GM08714 (cell line): ENCODE measurements at regions not wholly inside any gene's neighbourhood (a gene's known extent, or its start where the extent isn't known, plus 50 kb on each side); places are given as distances from the start of the nearest gene placed in this dataset.

Source experiments
- H3K4me3 ChIP-seq: fragments of 200-500 bp; sonication (Bioruptor generic); 2 replicates; pipeline ENCODE4 v1.5.1; 2014; ENCODE audit warnings: mild to moderate bottlenecking, low read length, inconsistent platforms
- ZNF274 ChIP-seq: IDR thresholded peaks from 2 replicates; pipeline ENCODE4 v1.6.1; 2012; ENCODE audit warnings: mild to moderate bottlenecking, low read depth, low read length

- no peak for TF ChIP-seq ZNF274
- no peak overlapping the region for H3K4me3 ChIP-seq
These were observed 298.3 kb downstream of the PTEN start for GRCh38 chr10:88161756-88162155.

- no peak for TF ChIP-seq ZNF274
- H3K4me3 ChIP-seq: no peak overlapping the region
These were observed 299.4 kb downstream of the PTEN start for GRCh38 chr10:88162852-88163251.

- TF ChIP-seq ZNF274: no peak
- H3K4me3 ChIP-seq: no peak overlapping the region
These were observed 300.1 kb downstream of the PTEN start for GRCh38 chr10:88163572-88163971.

GRCh38 chr10:88164471-88164870, 301.0 kb downstream of the PTEN start:
- no peak for TF ChIP-seq ZNF274
- no peak overlapping the region for H3K4me3 ChIP-seq

- no peak for TF ChIP-seq ZNF274
- H3K4me3 ChIP-seq: no peak overlapping the region
These were observed 302.4 kb downstream of the PTEN start for GRCh38 chr10:88165849-88166271.

GRCh38 chr10:88168171-88169036, 305.0 kb downstream of the PTEN start:
- no peak overlapping the region for H3K4me3 ChIP-seq
- no peak for TF ChIP-seq ZNF274

- no peak for TF ChIP-seq ZNF274
- no peak overlapping the region for H3K4me3 ChIP-seq
These were observed 305.6 kb downstream of the PTEN start for GRCh38 chr10:88169037-88169319.

- H3K4me3 ChIP-seq: no peak overlapping the region
- TF ChIP-seq ZNF274: no peak
These were observed 307.2 kb downstream of the PTEN start for GRCh38 chr10:88170628-88171027.

- no peak overlapping the region for H3K4me3 ChIP-seq
- no peak for TF ChIP-seq ZNF274
These were observed 308.7 kb downstream of the PTEN start for GRCh38 chr10:88172159-88172558.

- H3K4me3 ChIP-seq: no peak overlapping the region
- no peak for TF ChIP-seq ZNF274
These were observed 311.0 kb downstream of the PTEN start for GRCh38 chr10:88174391-88174790.

GRCh38 chr10:88178758-88179157, 315.3 kb downstream of the PTEN start:
- no peak for TF ChIP-seq ZNF274
- no peak overlapping the region for H3K4me3 ChIP-seq

- H3K4me3 ChIP-seq: no peak overlapping the region
- TF ChIP-seq ZNF274: no peak
These were observed 316.4 kb downstream of the PTEN start for GRCh38 chr10:88179831-88180230.

GRCh38 chr10:88181902-88182600, 318.6 kb downstream of the PTEN start:
- no peak overlapping the region for H3K4me3 ChIP-seq
- no peak for TF ChIP-seq ZNF274

GRCh38 chr10:88182601-88182930, 319.1 kb downstream of the PTEN start:
- no peak for TF ChIP-seq ZNF274
- H3K4me3 ChIP-seq: no peak overlapping the region

- TF ChIP-seq ZNF274: no peak
- H3K4me3 ChIP-seq: no peak overlapping the region
These were observed 321.3 kb downstream of the PTEN start for GRCh38 chr10:88184543-88185297.
